Calu3 (cell line): ENCODE measurements at regions not wholly inside any gene's neighbourhood (a gene's known extent, or its start where the extent isn't known, plus 50 kb on each side); places are given as distances from the start of the nearest gene placed in this dataset.

Experiments
- BruUV-seq: library from RNA; stranded (reverse); fragments of 400-500 nt; replicated peaks from 2 replicates; lab custom pipeline; 2021; lab: Mats Ljungman, UMichigan
- CTCF ChIA-PET: fragments of 300-600 bp; sonication (Branson Sonifier 250); formaldehyde crosslinking; loops from one replicate; lab custom pipeline; 2022; ENCODE audit warnings: antibody characterized with exemption; lab: Charles Lee
- DNase-seq: peaks from one replicate; pipeline ENCODE4 v3.0.0; 2022
- H3K27ac Mint-ChIP-seq: one replicate; pipeline ENCODE4 v1.8.0; 2022; ENCODE audit warnings: mixed read lengths; ENCODE audit not compliant: unreplicated experiment
- H3K27me3 Mint-ChIP-seq: one replicate; pipeline ENCODE4 v1.8.0; 2022; ENCODE audit warnings: mixed read lengths; ENCODE audit not compliant: unreplicated experiment
- H3K36me3 Mint-ChIP-seq: one replicate; pipeline ENCODE4 v1.8.0; 2022; ENCODE audit warnings: mild to moderate bottlenecking, moderate library complexity, mixed read lengths; ENCODE audit not compliant: insufficient read depth, unreplicated experiment
- H3K4me1 Mint-ChIP-seq: one replicate; pipeline ENCODE4 v1.8.0; 2022; ENCODE audit warnings: mild to moderate bottlenecking, low read depth, mixed read lengths; ENCODE audit not compliant: unreplicated experiment
- H3K4me3 Mint-ChIP-seq: one replicate; pipeline ENCODE4 v1.8.0; 2022; ENCODE audit warnings: mild to moderate bottlenecking, low read depth, moderate library complexity, mixed read lengths; ENCODE audit not compliant: unreplicated experiment
- H3K9me3 Mint-ChIP-seq: one replicate; pipeline ENCODE4 v1.8.0; 2022; ENCODE audit warnings: low read depth, mixed read lengths; ENCODE audit not compliant: unreplicated experiment
- CTCF ChIP-seq: fragments of 200-600 bp; IDR thresholded peaks from one replicate; pipeline ENCODE4 v1.8.0; 2022; ENCODE audit warnings: antibody characterized with exemption; ENCODE audit not compliant: unreplicated experiment
- intact Hi-C: fragments of 100-400 bp; cut with micrococcal nuclease; formaldehyde crosslinking; loops from one replicate; pipeline ENCODE4 v1.10.0; 2022; ENCODE audit not compliant: unreplicated experiment

- intact Hi-C loops, result no loop called here
- H3K9me3 Mint-ChIP-seq, result peaks cover 4% of the 10 kb centered on the region
- H3K36me3 Mint-ChIP-seq, result peaks cover under 1% of the 10 kb centered on the region
- no peak for TF ChIP-seq CTCF
- H3K4me3 Mint-ChIP-seq, result no peak overlapping the region
- no peak overlapping the region for H3K27ac Mint-ChIP-seq
- CTCF ChIA-PET, result interaction anchor here (0.7 kb wide), 1 partner anchor 359 kb away, joined by 8 read pairs; no protein-coding TSS in a partner anchor
- DNase-seq, result no peak
- H3K4me1 Mint-ChIP-seq, result peaks cover 3% of the 10 kb centered on the region
- no TSS peak for BruUV-seq
- no peaks in the 10 kb centered on the region for H3K27me3 Mint-ChIP-seq
These were observed 224.1 kb downstream of the BTG1 start for GRCh38 chr12:91921555-91921954.

GRCh38 chr12:91920741-91921140, 224.9 kb downstream of the BTG1 start:
- no peak overlapping the region for H3K4me3 Mint-ChIP-seq
- no peak for TF ChIP-seq CTCF
- no peaks in the 10 kb centered on the region for H3K27me3 Mint-ChIP-seq
- CTCF ChIA-PET, result no interaction called here
- intact Hi-C loops, result no loop called here
- no peak overlapping the region for H3K27ac Mint-ChIP-seq
- no peak for DNase-seq
- no peaks in the 10 kb centered on the region for H3K4me1 Mint-ChIP-seq
- BruUV-seq, result no TSS peak
- peaks cover 4% of the 10 kb centered on the region for H3K9me3 Mint-ChIP-seq
- no peaks in the 10 kb centered on the region for H3K36me3 Mint-ChIP-seq

DNA sequence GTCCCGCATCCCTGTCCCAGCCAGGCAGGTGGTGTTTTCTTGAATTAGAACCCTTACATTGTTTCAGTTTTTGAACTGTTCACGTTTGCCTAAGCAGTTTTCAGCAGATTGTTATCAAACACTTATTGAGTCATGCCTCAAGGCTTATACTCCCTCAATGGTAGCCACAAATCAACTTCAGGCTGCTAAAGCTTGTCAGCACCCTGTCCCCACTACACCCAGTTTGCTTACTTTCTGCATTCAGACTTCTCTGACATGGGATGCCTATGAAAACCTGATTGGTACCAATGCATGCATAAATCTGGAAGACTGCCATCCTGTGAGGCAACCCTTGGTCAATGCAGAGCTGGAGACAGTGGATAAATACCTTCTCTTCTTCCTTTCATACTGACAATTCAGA, 225.4 kb downstream of the BTG1 start:
- BruUV-seq, result no TSS peak
- CTCF ChIA-PET, result no interaction called here
- Mint-ChIP-seq H3K9me3 (peaks cover 4% of the 10 kb centered on the region), H3K36me3 (no peaks in the 10 kb centered on the region), H3K27me3 (no peaks in the 10 kb centered on the region), H3K27ac (no peak overlapping the region), H3K4me3 (no peak overlapping the region), H3K4me1 (no peaks in the 10 kb centered on the region)
- intact Hi-C loops, result no loop called here
- no peak for TF ChIP-seq CTCF
- DNase-seq, result no peak

- no peak for TF ChIP-seq CTCF
- Mint-ChIP-seq H3K4me3 (no peak overlapping the region), H3K9me3 (no peaks in the 10 kb centered on the region), H3K27me3 (no peaks in the 10 kb centered on the region), H3K36me3 (no peaks in the 10 kb centered on the region), H3K27ac (no peak overlapping the region), H3K4me1 (no peaks in the 10 kb centered on the region)
- intact Hi-C loops, result no loop called here
- no peak for DNase-seq
- CTCF ChIA-PET, result no interaction called here
- BruUV-seq, result no TSS peak
These were observed 227.2 kb downstream of the BTG1 start for GRCh38 chr12:91918431-91918830.
